ENCODE measurements at regions not wholly inside any gene's neighbourhood (a gene's known extent, or its start where the extent isn't known, plus 50 kb on each side); places are given as distances from the start of the nearest gene placed in this dataset.

GRCh38 chr12:31803306-31804184 is 74.7 kb upstream of the AMN1 start:
- Histone ChIP-seq H3K4me1 (no peaks in the 10 kb centered on the region), H3K27ac (no peak overlapping the region), H3K9me3 (no peaks in the 10 kb centered on the region), H3K4me3 (no peak overlapping the region), H3K27me3 (no peaks in the 10 kb centered on the region), H3K36me3 (no peaks in the 10 kb centered on the region)
- intact Hi-C loops (cut with DNase I; ENCODE audit: low total_unique reads), result no loop called here
- in situ Hi-C loops (cut with MboI; ENCODE audit: low sequenced_read_pairs in 4 of 4), result no loop called here
- ATAC-seq (no peak), DNase-seq (no peak)
- TF ChIP-seq POLR2A (IDR thresholded peaks at IDR 0.05) (no peak), CTCF (IDR thresholded peaks at IDR 0.05 in 4 of 5, conservative IDR thresholded peaks at IDR 0.05 in 1 of 5) (no peak)

GRCh38 chr12:31801872-31802271 is 73.1 kb upstream of the AMN1 start:
- DNase-seq (no peak), ATAC-seq (no peak)
- Histone ChIP-seq H3K9me3 (no peaks in the 10 kb centered on the region), H3K4me3 (no peak overlapping the region), H3K27ac (no peak overlapping the region), H3K4me1 (no peaks in the 10 kb centered on the region), H3K27me3 (no peaks in the 10 kb centered on the region), H3K36me3 (no peaks in the 10 kb centered on the region)
- intact Hi-C loops (cut with DNase I; ENCODE audit: low total_unique reads) (no loop called here), in situ Hi-C loops (cut with MboI; ENCODE audit: low sequenced_read_pairs in 4 of 4) (no loop called here)
- TF ChIP-seq CTCF (IDR thresholded peaks at IDR 0.05 in 4 of 5, conservative IDR thresholded peaks at IDR 0.05 in 1 of 5) (no peak), POLR2A (IDR thresholded peaks at IDR 0.05) (no peak)

- Histone ChIP-seq H3K36me3 (no peaks in the 10 kb centered on the region), H3K27me3 (no peaks in the 10 kb centered on the region), H3K4me3 (no peak overlapping the region), H3K4me1 (no peaks in the 10 kb centered on the region), H3K27ac (no peak overlapping the region), H3K9me3 (no peaks in the 10 kb centered on the region)
- DNase-seq (no peak), ATAC-seq (no peak)
- in situ Hi-C loops (cut with MboI; ENCODE audit: low sequenced_read_pairs in 4 of 4), result no loop called here
- intact Hi-C loops (cut with DNase I; ENCODE audit: low total_unique reads), result no loop called here
- TF ChIP-seq POLR2A (IDR thresholded peaks at IDR 0.05), result no peak
- TF ChIP-seq CTCF (IDR thresholded peaks at IDR 0.05 in 4 of 5, conservative IDR thresholded peaks at IDR 0.05 in 1 of 5), result no peak
Observed at GRCh38 chr12:31797230-31797872, 68.5 kb upstream of the AMN1 start.

GRCh38 chr12:31796270-31796951 is 67.6 kb upstream of the AMN1 start:
- Histone ChIP-seq H3K27me3 (no peaks in the 10 kb centered on the region), H3K27ac (no peak overlapping the region), H3K4me3 (no peak overlapping the region), H3K36me3 (no peaks in the 10 kb centered on the region), H3K4me1 (no peaks in the 10 kb centered on the region), H3K9me3 (no peaks in the 10 kb centered on the region)
- no peak for ATAC-seq
- TF ChIP-seq CTCF (IDR thresholded peaks at IDR 0.05 in 4 of 5, conservative IDR thresholded peaks at IDR 0.05 in 1 of 5) (no peak), POLR2A (IDR thresholded peaks at IDR 0.05) (no peak)
- intact Hi-C loops (cut with DNase I; ENCODE audit: low total_unique reads), result no loop called here
- no peak for DNase-seq
- in situ Hi-C loops (cut with MboI; ENCODE audit: low sequenced_read_pairs in 4 of 4), result no loop called here
